Ishikawa (cell line): ENCODE measurements at regions not wholly inside any gene's neighbourhood (a gene's known extent, or its start where the extent isn't known, plus 50 kb on each side); places are given as distances from the start of the nearest gene placed in this dataset.

Source experiments
- EGR1 ChIP-seq: IDR thresholded peaks from 2 replicates; pipeline ENCODE4 v1.6.1; 2012
- EP300 ChIP-seq: IDR thresholded peaks from 2 replicates; pipeline ENCODE4 v1.6.1; 2012; ENCODE audit warnings: borderline replicate concordance
- MAX ChIP-seq: IDR thresholded peaks from 2 replicates; pipeline ENCODE4 v1.6.1; 2012
- RAD21 ChIP-seq: IDR thresholded peaks from 2 replicates; pipeline ENCODE4 v1.6.1; 2012; ENCODE audit warnings: low read depth

DNA sequence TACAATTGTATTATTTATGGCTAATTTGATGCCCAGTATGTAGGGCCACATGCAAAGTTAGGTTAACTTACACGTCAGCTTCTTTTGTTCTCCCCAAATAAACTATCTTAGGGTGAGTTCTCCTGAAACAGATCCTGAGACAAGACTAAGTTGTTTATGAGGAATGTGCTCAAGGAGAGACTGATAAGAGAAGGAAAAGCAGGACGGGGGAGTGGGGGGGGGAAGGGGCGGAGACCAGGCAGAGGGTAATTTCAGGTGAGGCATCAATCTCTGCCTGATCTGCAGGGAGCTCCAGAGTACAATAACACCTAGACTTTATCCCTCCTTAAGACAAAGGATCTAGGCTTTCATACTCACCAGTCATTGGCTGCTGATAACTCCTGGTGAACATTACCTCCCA is 220.6 kb upstream of the BTBD3 start:
- TF ChIP-seq RAD21 (no peak), EP300 (no peak), MAX (no peak), EGR1 (no peak)
